HUES48 (cell line): ENCODE measurements at regions not wholly inside any gene's neighbourhood (a gene's known extent, or its start where the extent isn't known, plus 50 kb on each side); places are given as distances from the start of the nearest gene placed in this dataset.

Experiments used
- H3K27ac ChIP-seq: one replicate; pipeline ENCODE4 v1.7.0; 2013; ENCODE audit warnings: low read depth, low read length, inconsistent platforms
- H3K27me3 ChIP-seq: 2 replicates; pipeline ENCODE4 v1.6.1; 2013; ENCODE audit warnings: mild to moderate bottlenecking, low read length; ENCODE audit not compliant: control insufficient read depth, insufficient read depth
- H3K36me3 ChIP-seq: 2 replicates; pipeline ENCODE4 v1.6.1; 2013; ENCODE audit warnings: low read length; ENCODE audit not compliant: control insufficient read depth, insufficient read depth
- H3K4me1 ChIP-seq: 2 replicates; pipeline ENCODE4 v1.6.1; 2013; ENCODE audit warnings: mild to moderate bottlenecking, low read length; ENCODE audit not compliant: control insufficient read depth, insufficient read depth
- H3K4me3 ChIP-seq: 2 replicates; pipeline ENCODE4 v1.5.1; 2013; ENCODE audit warnings: mild to moderate bottlenecking, low read depth, low read length
- H3K9ac ChIP-seq: 2 replicates; pipeline ENCODE4 v1.6.1; 2013; ENCODE audit warnings: mild to moderate bottlenecking, low read depth, low read length, moderate library complexity
- H3K9me3 ChIP-seq: 2 replicates; pipeline ENCODE4 v1.6.1; 2013; ENCODE audit warnings: low read length; ENCODE audit not compliant: control insufficient read depth, insufficient read depth

DNA sequence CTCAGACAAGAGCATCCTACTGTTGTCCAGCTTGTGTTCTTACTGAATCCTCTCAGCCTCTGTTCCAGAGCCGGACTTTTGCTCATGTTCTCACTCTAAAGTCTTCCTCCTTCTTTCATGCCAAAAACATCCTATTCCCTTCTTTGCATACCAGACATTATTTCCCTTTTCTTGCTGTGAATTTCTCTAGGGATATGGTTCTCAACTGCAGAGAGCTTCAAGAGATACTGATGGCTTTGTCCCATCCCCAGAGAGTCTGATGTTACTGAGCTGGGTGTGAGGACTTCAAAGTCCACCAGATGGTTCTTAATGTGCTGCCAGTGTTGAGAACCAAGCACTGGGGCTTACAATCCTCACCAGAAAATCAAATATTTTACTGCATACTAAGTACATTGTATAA, 98.6 kb upstream of the FER start:
- Histone ChIP-seq H3K9me3 (peaks cover 18% of the 10 kb centered on the region), H3K4me1 (no peaks in the 10 kb centered on the region), H3K9ac (no peak overlapping the region), H3K4me3 (no peak overlapping the region), H3K27ac (no peak overlapping the region), H3K36me3 (no peaks in the 10 kb centered on the region), H3K27me3 (no peaks in the 10 kb centered on the region)

DNA sequence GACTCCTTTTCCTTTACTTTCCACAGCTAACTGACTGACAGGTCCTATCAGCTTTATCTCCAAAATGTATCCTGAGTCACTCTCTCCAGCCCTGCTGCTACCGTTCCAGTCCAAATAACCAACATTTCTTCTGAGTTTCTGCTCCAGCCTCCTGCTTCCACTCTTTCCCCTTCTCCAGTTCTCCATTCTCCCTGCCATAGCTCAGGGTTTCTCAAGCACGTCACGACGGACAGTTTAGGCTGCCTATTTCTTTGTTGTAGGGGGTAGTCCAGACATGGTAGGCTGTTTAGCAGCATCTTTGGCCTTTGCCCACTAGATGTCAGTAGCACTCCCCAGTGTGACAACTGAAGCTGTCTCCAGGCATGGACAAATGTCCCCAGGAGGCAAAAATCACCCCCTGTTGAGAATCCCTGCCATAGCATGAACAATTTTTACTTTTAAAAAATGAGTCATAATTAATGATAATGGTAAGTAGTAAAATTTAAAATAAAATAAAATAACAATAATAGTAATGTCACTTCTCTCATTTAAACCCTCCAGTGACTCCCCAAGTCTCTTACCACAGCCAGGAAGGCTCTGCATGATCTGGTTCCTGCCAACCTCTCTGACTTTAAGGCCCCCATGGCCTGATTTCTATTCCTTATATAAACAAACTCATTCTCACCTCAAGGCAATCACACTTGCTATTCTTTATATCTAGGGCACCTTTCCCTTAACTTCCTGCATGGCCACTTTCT, 105.4 kb upstream of the FER start:
- Histone ChIP-seq H3K27me3 (no peaks in the 10 kb centered on the region), H3K9me3 (peaks cover 8% of the 10 kb centered on the region), H3K9ac (no peak overlapping the region), H3K4me3 (no peak overlapping the region), H3K4me1 (peaks cover 7% of the 10 kb centered on the region), H3K27ac (no peak overlapping the region), H3K36me3 (no peaks in the 10 kb centered on the region)

DNA sequence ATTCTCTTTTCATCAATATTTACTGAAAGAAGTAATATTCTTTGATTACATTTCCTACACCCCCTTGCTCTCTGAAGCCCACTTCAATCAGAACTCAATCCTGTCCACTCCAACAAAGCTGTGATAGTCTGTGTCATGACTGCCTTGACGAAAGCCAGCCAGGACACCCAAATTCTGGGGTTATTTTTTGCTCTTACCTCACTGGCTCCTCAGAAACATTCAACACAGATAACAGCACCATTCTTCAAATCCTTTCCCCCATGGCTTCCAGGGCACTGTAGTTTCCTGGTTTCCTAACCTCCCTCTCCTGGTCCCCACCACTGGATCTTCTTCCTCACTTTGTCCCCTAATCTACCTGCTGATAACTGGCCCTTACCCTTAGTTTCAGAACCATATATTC, 106.1 kb upstream of the FER start:
- H3K27me3 ChIP-seq: no peaks in the 10 kb centered on the region
- H3K9me3 ChIP-seq: 0 out of 2 replicates have a peak, but pooled peaks cover under 1% of the 10 kb centered on the region
- H3K36me3 ChIP-seq: no peaks in the 10 kb centered on the region
- H3K4me3 ChIP-seq: no peak overlapping the region
- no peak overlapping the region for H3K9ac ChIP-seq
- no peak overlapping the region for H3K27ac ChIP-seq
- H3K4me1 ChIP-seq: peaks cover 14% of the 10 kb centered on the region

GRCh38 chr5:108639366-108639765, 108.3 kb upstream of the FER start:
- Histone ChIP-seq H3K9me3 (no peaks in the 10 kb centered on the region), H3K9ac (no peak overlapping the region), H3K27me3 (no peaks in the 10 kb centered on the region), H3K4me1 (peaks cover 26% of the 10 kb centered on the region), H3K4me3 (no peak overlapping the region), H3K36me3 (no peaks in the 10 kb centered on the region), H3K27ac (no peak overlapping the region)

- Histone ChIP-seq H3K4me3 (no peak overlapping the region), H3K4me1 (peaks cover 26% of the 10 kb centered on the region), H3K36me3 (no peaks in the 10 kb centered on the region), H3K9ac (no peak overlapping the region), H3K27me3 (no peaks in the 10 kb centered on the region), H3K27ac (no peak overlapping the region), H3K9me3 (no peaks in the 10 kb centered on the region)
Measured at GRCh38 chr5:108638021-108638420, 109.7 kb upstream of the FER start.

DNA sequence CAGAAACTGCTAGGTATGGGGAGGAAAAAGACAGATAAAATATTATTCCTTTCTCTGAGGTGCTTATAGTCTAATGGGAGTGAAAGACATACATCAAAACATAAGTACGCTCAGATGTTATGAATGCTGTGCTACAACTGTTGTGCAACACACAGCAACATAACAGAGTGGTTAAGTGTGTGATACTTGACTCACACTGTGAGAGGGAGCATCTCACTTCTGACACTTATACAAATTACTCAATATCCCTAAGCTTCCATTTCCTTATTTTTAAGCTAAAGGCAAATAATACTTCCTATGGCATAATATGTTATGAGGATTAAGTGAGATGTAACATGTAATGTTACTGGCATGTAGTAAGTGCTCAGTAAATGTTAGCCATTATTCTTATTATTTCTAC, 110.6 kb upstream of the FER start:
- no peak overlapping the region for H3K4me3 ChIP-seq
- no peak overlapping the region for H3K9ac ChIP-seq
- no peaks in the 10 kb centered on the region for H3K9me3 ChIP-seq
- no peaks in the 10 kb centered on the region for H3K36me3 ChIP-seq
- peaks cover 25% of the 10 kb centered on the region for H3K4me1 ChIP-seq
- H3K27me3 ChIP-seq: no peaks in the 10 kb centered on the region
- H3K27ac ChIP-seq: peak overlapping the region; percentile 81

GRCh38 chr5:108636135-108636853, 111.4 kb upstream of the FER start:
- Histone ChIP-seq H3K4me1 (peaks cover 23% of the 10 kb centered on the region), H3K27ac (peak overlapping the region; percentile 81), H3K9me3 (no peaks in the 10 kb centered on the region), H3K4me3 (no peak overlapping the region), H3K9ac (no peak overlapping the region), H3K27me3 (no peaks in the 10 kb centered on the region), H3K36me3 (no peaks in the 10 kb centered on the region)

GRCh38 chr5:108634617-108635288, 112.9 kb upstream of the FER start:
- Histone ChIP-seq H3K36me3 (no peaks in the 10 kb centered on the region), H3K4me3 (no peak overlapping the region), H3K9me3 (no peaks in the 10 kb centered on the region), H3K9ac (no peak overlapping the region), H3K4me1 (peaks cover 25% of the 10 kb centered on the region), H3K27me3 (no peaks in the 10 kb centered on the region), H3K27ac (no peak overlapping the region)

- no peaks in the 10 kb centered on the region for H3K36me3 ChIP-seq
- H3K9ac ChIP-seq: no peak overlapping the region
- H3K27me3 ChIP-seq: no peaks in the 10 kb centered on the region
- no peak overlapping the region for H3K4me3 ChIP-seq
- H3K27ac ChIP-seq: no peak overlapping the region
- no peaks in the 10 kb centered on the region for H3K9me3 ChIP-seq
- peaks cover 25% of the 10 kb centered on the region for H3K4me1 ChIP-seq
Measured at GRCh38 chr5:108634010-108634616, 113.6 kb upstream of the FER start.

DNA sequence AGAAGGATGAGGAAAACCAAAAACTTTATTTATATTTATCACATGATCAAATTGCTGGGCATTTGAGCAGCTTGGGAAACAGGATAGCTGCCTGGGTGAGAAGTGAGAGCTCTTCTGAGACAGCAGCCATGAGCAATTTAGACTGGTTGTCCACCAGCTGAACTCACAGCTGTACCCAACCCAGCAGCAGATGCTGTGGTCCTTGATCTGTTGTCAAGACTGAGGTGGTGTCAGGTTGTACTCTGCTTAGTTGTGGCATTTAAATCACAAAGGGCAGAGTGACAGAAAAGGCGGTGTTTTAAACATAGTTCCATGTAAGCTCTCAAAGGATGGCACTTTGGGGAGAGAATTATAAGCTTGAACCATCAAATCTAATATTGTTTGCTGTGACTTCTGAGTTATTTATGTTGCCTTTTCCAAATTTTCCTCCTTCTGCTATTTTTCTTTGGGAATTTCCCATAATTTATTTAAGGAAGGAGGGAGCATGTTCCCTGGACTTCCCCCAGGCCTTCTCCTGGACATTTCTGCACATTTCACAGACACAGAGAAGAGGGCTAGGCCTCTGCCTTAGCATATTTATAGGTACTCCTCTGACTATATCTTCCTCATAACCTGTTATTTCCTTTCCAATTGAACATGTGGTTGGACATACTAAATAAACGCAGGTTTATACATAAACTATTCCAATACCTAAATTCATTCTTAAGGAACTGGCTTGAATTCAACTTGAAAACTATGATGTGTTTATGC, 117.7 kb upstream of the FER start:
- H3K9ac ChIP-seq: no peak overlapping the region
- H3K4me3 ChIP-seq: no peak overlapping the region
- no peaks in the 10 kb centered on the region for H3K36me3 ChIP-seq
- H3K27me3 ChIP-seq: no peaks in the 10 kb centered on the region
- no peaks in the 10 kb centered on the region for H3K9me3 ChIP-seq
- 0 out of 2 replicates have a peak, but pooled peaks cover 2% of the 10 kb centered on the region for H3K4me1 ChIP-seq
- H3K27ac ChIP-seq: no peak overlapping the region
